ENCODE measurements at regions not wholly inside any gene's neighbourhood (a gene's known extent, or its start where the extent isn't known, plus 50 kb on each side); places are given as distances from the start of the nearest gene placed in this dataset.

DNA sequence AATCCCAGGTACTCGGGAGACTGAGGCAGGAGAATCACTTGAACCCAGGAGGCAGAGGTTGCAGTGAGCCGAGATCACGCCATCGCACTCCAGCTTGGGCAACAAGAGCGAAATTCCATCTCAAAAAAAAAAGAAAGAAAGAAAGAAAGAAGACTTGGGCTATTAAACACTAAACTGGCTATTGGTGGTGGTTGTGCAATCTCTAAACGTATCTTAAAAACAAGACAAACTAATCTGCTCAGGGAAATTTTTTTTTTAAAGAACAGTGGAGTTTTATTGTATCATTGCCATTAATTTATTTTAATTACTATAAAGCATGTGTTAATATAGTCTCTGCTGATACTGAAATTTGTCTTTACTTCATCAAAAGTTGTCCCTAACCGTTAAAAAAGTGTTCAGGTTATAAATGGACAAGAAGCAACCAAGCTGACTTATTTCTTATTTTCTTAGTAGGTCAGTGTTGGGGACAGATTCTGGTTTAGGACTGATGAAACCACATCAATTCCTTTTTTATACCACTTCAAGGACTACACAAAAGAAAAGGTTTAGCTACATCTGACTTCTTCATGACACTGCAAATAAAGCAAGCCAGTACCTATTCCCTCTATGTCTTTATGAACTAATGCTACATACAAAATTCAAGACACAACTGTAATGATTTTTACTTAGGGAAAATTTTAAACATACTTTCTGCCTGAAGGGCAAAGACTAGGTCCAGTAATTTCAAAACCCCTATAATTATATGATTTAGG, 68.7 kb upstream of the KRAS start:
- dilution Hi-C loops (cut with MboI; ENCODE audit: extremely low pct_ligation_motif_present, low sequenced_read_pairs) (no loop called here), intact Hi-C loops (cut with micrococcal nuclease) (no loop called here)
- Histone ChIP-seq H4K20me1 (replicated peaks; ENCODE audit: control insufficient read depth, extremely low read depth, insufficient read depth, low read length) (no peaks in the 10 kb centered on the region), H3K4me1 (ENCODE audit: control insufficient read depth, extremely low read depth, insufficient read depth, low read length) (peaks cover 14% of the 10 kb centered on the region), H3K27ac (ENCODE audit: insufficient read depth, low read depth, low read length) (no peak overlapping the region), H3K9ac (replicated peaks; ENCODE audit: extremely low read depth, insufficient read depth, low read length) (no peak overlapping the region), H3K4me3 (replicated peaks in 1 of 3; ENCODE audit: insufficient read depth in 1 of 3, low read depth in 1 of 3, low read length in 3 of 3) (no peak overlapping the region), H3K27me3 (ENCODE audit: control insufficient read depth in 2 of 2, insufficient read depth in 2 of 2, low read length in 2 of 2) (peaks cover 5 to 9% of the 10 kb centered on the region in 2 experiments), H3K9me1 (replicated peaks; ENCODE audit: control insufficient read depth, extremely low read depth, insufficient read depth, low read length) (no peaks in the 10 kb centered on the region), H3K79me2 (ENCODE audit: control insufficient read depth, insufficient read depth, low read length) (no peaks in the 10 kb centered on the region), H3K9me3 (replicated peaks; ENCODE audit: control insufficient read depth, insufficient read depth, low read length) (no peaks in the 10 kb centered on the region), H2AFZ (ENCODE audit: low read depth, low read length) (no peak overlapping the region), H3K36me3 (ENCODE audit: control insufficient read depth in 2 of 2, extremely low read depth in 1 of 2, insufficient read depth in 2 of 2, low read length in 2 of 2) (no peaks in the 10 kb centered on the region), H3K4me2 (ENCODE audit: insufficient read depth, low read length) (no peak overlapping the region)
- DNase-seq (ENCODE audit: low read depth, low spot score) (no peak), FAIRE-seq (no peak)
- no peak for TF ChIP-seq FOS (IDR thresholded peaks at IDR 0.05; ENCODE audit: borderline replicate concordance, insufficient read depth, low read length)
- TF ChIP-seq, protein P1, sequence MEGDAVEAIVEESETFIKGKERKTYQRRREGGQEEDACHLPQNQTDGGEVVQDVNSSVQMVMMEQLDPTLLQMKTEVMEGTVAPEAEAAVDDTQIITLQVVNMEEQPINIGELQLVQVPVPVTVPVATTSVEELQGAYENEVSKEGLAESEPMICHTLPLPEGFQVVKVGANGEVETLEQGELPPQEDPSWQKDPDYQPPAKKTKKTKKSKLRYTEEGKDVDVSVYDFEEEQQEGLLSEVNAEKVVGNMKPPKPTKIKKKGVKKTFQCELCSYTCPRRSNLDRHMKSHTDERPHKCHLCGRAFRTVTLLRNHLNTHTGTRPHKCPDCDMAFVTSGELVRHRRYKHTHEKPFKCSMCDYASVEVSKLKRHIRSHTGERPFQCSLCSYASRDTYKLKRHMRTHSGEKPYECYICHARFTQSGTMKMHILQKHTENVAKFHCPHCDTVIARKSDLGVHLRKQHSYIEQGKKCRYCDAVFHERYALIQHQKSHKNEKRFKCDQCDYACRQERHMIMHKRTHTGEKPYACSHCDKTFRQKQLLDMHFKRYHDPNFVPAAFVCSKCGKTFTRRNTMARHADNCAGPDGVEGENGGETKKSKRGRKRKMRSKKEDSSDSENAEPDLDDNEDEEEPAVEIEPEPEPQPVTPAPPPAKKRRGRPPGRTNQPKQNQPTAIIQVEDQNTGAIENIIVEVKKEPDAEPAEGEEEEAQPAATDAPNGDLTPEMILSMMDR (IDR thresholded peaks at IDR 0.05; ENCODE audit: extremely low read depth in 1 of 2, insufficient read depth in 1 of 2, low read depth in 1 of 2, low read length in 2 of 2) = no peak
- no peak for TF ChIP-seq JUN (IDR thresholded peaks at IDR 0.05; ENCODE audit: borderline replicate concordance, insufficient read depth, insufficient read length, low read depth)
- no peak for TF ChIP-seq POLR2A (IDR thresholded peaks at IDR 0.05; ENCODE audit: low read depth, low read length)
- no peak for TF ChIP-seq GATA2 (IDR thresholded peaks at IDR 0.05; ENCODE audit: insufficient read depth, insufficient read length, low read depth, low read length)
- TF ChIP-seq MYC (IDR thresholded peaks at IDR 0.05; ENCODE audit: low read depth, low read length) = no peak
- TF ChIP-seq EZH2 (IDR thresholded peaks at IDR 0.05; ENCODE audit: borderline replicate concordance, low read depth, low read length, severe bottlenecking) = no peak
- no peak for TF ChIP-seq POLR2AphosphoS5 (IDR thresholded peaks at IDR 0.05; ENCODE audit: insufficient read depth, low read depth, low read length)
- TF ChIP-seq, protein P2, sequence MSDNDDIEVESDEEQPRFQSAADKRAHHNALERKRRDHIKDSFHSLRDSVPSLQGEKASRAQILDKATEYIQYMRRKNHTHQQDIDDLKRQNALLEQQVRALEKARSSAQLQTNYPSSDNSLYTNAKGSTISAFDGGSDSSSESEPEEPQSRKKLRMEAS (IDR thresholded peaks at IDR 0.05; ENCODE audit: insufficient read depth, insufficient read length) = no peak
- POLR2A ChIA-PET = no interaction called here
- CTCF ChIA-PET = no interaction called here
- no TSS peak for BruUV-seq (replicated peaks)

All from endothelial cell of umbilical vein (primary cell).